ENCODE measurements at regions not wholly inside any gene's neighbourhood (a gene's known extent, or its start where the extent isn't known, plus 50 kb on each side); places are given as distances from the start of the nearest gene placed in this dataset.

DNA sequence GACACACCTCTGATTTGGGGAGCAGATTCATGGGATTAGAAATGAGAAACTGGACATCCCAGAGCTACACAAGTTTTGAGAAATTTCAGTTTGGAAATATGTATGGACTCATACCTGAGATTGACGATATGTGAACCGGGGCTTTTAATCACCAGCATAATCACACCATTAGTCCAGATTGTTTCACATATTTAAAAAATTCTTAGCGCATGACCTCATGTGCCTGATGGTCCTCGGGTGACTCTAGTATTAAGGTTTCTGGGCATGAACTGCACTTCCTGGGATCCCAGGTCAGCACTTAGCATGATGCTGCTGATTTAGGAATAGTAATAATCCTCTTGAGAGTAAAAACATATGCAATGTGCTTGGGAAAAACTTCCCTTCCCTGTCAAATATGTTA lies 91.9 kb upstream of the BCOR start:
- TF ChIP-seq, protein P1, sequence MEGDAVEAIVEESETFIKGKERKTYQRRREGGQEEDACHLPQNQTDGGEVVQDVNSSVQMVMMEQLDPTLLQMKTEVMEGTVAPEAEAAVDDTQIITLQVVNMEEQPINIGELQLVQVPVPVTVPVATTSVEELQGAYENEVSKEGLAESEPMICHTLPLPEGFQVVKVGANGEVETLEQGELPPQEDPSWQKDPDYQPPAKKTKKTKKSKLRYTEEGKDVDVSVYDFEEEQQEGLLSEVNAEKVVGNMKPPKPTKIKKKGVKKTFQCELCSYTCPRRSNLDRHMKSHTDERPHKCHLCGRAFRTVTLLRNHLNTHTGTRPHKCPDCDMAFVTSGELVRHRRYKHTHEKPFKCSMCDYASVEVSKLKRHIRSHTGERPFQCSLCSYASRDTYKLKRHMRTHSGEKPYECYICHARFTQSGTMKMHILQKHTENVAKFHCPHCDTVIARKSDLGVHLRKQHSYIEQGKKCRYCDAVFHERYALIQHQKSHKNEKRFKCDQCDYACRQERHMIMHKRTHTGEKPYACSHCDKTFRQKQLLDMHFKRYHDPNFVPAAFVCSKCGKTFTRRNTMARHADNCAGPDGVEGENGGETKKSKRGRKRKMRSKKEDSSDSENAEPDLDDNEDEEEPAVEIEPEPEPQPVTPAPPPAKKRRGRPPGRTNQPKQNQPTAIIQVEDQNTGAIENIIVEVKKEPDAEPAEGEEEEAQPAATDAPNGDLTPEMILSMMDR (IDR thresholded peaks at IDR 0.05; ENCODE audit: low read depth, low read length, missing control alignments), result no peak
- Histone ChIP-seq H3K27ac (no peak overlapping the region), H3K27me3 (replicated peaks) (no peaks in the 10 kb centered on the region), H3K4me3 (ENCODE audit: low read depth, low read length) (no peak overlapping the region), H3K36me3 (replicated peaks) (no peaks in the 10 kb centered on the region)
- DNase-seq, result no peak
- in situ Hi-C loops (cut with HindIII; ENCODE audit: low pct_ligation_motif_present, low sequenced_read_pairs), result no loop called here

- in situ Hi-C loops (cut with HindIII; ENCODE audit: low pct_ligation_motif_present, low sequenced_read_pairs), result no loop called here
- Histone ChIP-seq H3K4me3 (ENCODE audit: low read depth, low read length) (no peak overlapping the region), H3K27me3 (replicated peaks) (no peaks in the 10 kb centered on the region), H3K36me3 (replicated peaks) (no peaks in the 10 kb centered on the region), H3K27ac (no peak overlapping the region)
- no peak for DNase-seq
- TF ChIP-seq, protein P1 (IDR thresholded peaks at IDR 0.05; ENCODE audit: low read depth, low read length, missing control alignments), result no peak
Observed at GRCh38 chrX:40188573-40189417, 91.0 kb upstream of the BCOR start.

DNA sequence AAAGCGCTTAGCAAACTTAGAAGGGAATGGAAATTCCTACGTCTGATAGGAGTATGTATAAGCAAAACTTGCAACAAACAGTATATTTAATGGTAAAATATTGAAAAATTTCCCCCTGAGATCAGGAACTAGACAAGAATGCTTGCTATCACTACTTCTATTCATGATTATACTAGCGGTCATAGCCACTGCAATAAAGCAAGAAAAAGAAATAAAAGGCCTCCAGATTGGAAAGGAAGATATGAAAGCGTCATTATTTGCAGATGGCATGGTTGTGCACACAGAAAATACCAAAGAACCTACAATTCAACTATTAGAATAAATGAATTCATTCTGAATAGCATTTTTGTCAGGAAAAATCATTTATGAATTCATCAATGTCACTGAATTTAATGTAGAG lies 87.2 kb upstream of the BCOR start:
- TF ChIP-seq, protein P1 (IDR thresholded peaks at IDR 0.05; ENCODE audit: low read depth, low read length, missing control alignments), result no peak
- Histone ChIP-seq H3K27ac (no peak overlapping the region), H3K36me3 (replicated peaks) (no peaks in the 10 kb centered on the region), H3K4me3 (ENCODE audit: low read depth, low read length) (no peak overlapping the region), H3K27me3 (replicated peaks) (no peaks in the 10 kb centered on the region)
- no peak for DNase-seq
- in situ Hi-C loops (cut with HindIII; ENCODE audit: low pct_ligation_motif_present, low sequenced_read_pairs), result no loop called here

GRCh38 chrX:40182615-40183014 lies 84.9 kb upstream of the BCOR start:
- Histone ChIP-seq H3K4me3 (ENCODE audit: low read depth, low read length) (no peak overlapping the region), H3K27me3 (replicated peaks) (no peaks in the 10 kb centered on the region), H3K27ac (no peak overlapping the region), H3K36me3 (replicated peaks) (no peaks in the 10 kb centered on the region)
- TF ChIP-seq, protein P1 (IDR thresholded peaks at IDR 0.05; ENCODE audit: low read depth, low read length, missing control alignments), result no peak
- in situ Hi-C loops (cut with HindIII; ENCODE audit: low pct_ligation_motif_present, low sequenced_read_pairs), result no loop called here
- DNase-seq, result no peak

GRCh38 chrX:40182095-40182494 lies 84.3 kb upstream of the BCOR start:
- in situ Hi-C loops (cut with HindIII; ENCODE audit: low pct_ligation_motif_present, low sequenced_read_pairs), result no loop called here
- no peak overlapping the region for H3K4me3 ChIP-seq (ENCODE audit: low read depth, low read length)

More at GRCh38 chrX:40182095-40182494, 84.3 kb upstream of the BCOR start:
- H3K36me3 ChIP-seq (replicated peaks), result no peaks in the 10 kb centered on the region
- H3K27ac ChIP-seq, result no peak overlapping the region
- DNase-seq, result no peak
- no peaks in the 10 kb centered on the region for H3K27me3 ChIP-seq (replicated peaks)
- TF ChIP-seq, protein P1 (IDR thresholded peaks at IDR 0.05; ENCODE audit: low read depth, low read length, missing control alignments), result no peak

Measured in brain microvascular endothelial cell (primary cell).